ENCODE measurements at regions not wholly inside any gene's neighbourhood (a gene's known extent, or its start where the extent isn't known, plus 50 kb on each side); places are given as distances from the start of the nearest gene placed in this dataset.
A peak's percentile ranks its signal among the peaks of the same experiment; 100 is the strongest.

DNA sequence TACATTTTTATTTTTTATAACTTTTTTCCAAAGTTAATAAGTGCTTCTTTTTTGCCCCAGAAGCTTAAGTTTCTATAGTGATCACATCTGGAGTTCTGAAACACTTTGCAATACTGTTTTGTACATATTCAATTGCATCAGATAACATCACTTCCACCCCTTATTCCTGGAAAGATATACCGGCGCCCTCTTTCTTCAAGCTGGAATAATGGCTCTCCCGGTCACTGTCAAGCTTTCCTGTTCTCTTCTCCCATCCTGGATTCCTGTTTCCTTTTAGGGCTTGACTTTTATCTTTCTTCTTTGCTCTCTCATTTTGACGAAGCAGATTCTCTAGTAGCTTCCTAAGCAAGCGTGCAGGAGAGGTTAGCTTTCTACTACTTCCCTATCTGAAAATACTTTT, 1866.8 kb downstream of the MRPL39 start:
- H3K4me1 Mint-ChIP-seq = no peaks in the 10 kb centered on the region
- no peaks in the 10 kb centered on the region for H3K36me3 Mint-ChIP-seq
- peaks cover 0 to 2% (median 0%) of the 10 kb centered on the region in 5 donors for H3K27me3 Mint-ChIP-seq
- DNase-seq (no peak), ATAC-seq (no peak)
- Histone ChIP-seq H3K36me3 (ENCODE audit: control insufficient read depth in 2 of 3, insufficient read depth in 3 of 3, low read length in 3 of 3) (no peaks in the 10 kb centered on the region), H3K27ac (ENCODE audit: low read depth, low read length) (no peak overlapping the region), H3K9me3 (ENCODE audit: control insufficient read depth in 2 of 3, low read length in 3 of 3) (no peaks in the 10 kb centered on the region), H3K4me3 (ENCODE audit: low read length) (no peak overlapping the region), H3K27me3 (ENCODE audit: control insufficient read depth in 2 of 2, insufficient read depth in 2 of 2, low read length in 2 of 2) (no peaks in the 10 kb centered on the region), H3K4me1 (ENCODE audit: control insufficient read depth in 2 of 2, insufficient read depth in 2 of 2, low read length in 2 of 2) (no peaks in the 10 kb centered on the region)
- H3K27ac Mint-ChIP-seq = peak overlapping the region in 1 of 9 donors; percentile 37
- H3K4me3 Mint-ChIP-seq = no peak overlapping the region
- peaks cover 0 to 6% (median 2%) of the 10 kb centered on the region in 11 donors for H3K9me3 Mint-ChIP-seq
- intact Hi-C loops (cut with micrococcal nuclease) = no loop called here
- CTCF ChIA-PET = no interaction called here
- POLR2A ChIA-PET = no interaction called here

- no peak for ATAC-seq
- Histone ChIP-seq H3K27me3 (ENCODE audit: control insufficient read depth in 2 of 2, insufficient read depth in 2 of 2, low read length in 2 of 2) (no peaks in the 10 kb centered on the region), H3K4me3 (ENCODE audit: low read length) (no peak overlapping the region), H3K36me3 (ENCODE audit: control insufficient read depth in 2 of 3, insufficient read depth in 3 of 3, low read length in 3 of 3) (no peaks in the 10 kb centered on the region), H3K27ac (ENCODE audit: low read depth, low read length) (no peak overlapping the region), H3K9me3 (ENCODE audit: control insufficient read depth in 2 of 3, low read length in 3 of 3) (no peaks in the 10 kb centered on the region), H3K4me1 (ENCODE audit: control insufficient read depth in 2 of 2, insufficient read depth in 2 of 2, low read length in 2 of 2) (no peaks in the 10 kb centered on the region)
- Mint-ChIP-seq H3K9me3 (peaks cover 0 to 3% (median 0%) of the 10 kb centered on the region in 11 donors), H3K4me3 (no peak overlapping the region), H3K4me1 (no peaks in the 10 kb centered on the region), H3K27me3 (no peaks in the 10 kb centered on the region), H3K27ac (no peak overlapping the region), H3K36me3 (no peaks in the 10 kb centered on the region)
- ChIA-PET CTCF (no interaction called here), POLR2A (no interaction called here)
- no peak for DNase-seq
- intact Hi-C loops (cut with micrococcal nuclease) = no loop called here
Measured at GRCh38 chr21:23732776-23733175, 1874.5 kb downstream of the MRPL39 start.

DNA sequence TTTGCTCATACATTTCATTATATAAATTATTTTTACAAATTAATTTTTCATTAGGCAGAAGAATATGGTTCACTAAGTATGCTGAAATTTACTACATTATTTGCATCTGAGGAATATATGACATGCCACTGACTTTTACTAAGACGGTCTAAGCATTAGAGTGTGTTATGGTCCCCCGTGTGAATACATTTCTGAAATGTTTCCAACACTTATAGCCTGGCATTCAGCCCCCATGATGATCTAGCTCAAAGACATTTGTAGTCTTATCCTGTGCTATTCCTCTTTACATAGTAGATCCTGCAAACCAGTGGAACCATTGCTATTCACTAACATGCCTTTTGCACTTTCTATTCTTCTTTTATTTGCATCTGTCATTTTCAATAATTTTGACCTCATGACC, 1878.0 kb downstream of the MRPL39 start:
- POLR2A ChIA-PET = no interaction called here
- H3K27ac ChIP-seq (ENCODE audit: low read depth, low read length) = no peak overlapping the region
- H3K4me3 Mint-ChIP-seq = no peak overlapping the region
- intact Hi-C loops (cut with micrococcal nuclease) = no loop called here
- DNase-seq = no peak
- H3K9me3 ChIP-seq (ENCODE audit: control insufficient read depth in 2 of 3, low read length in 3 of 3) = no peaks in the 10 kb centered on the region
- H3K36me3 Mint-ChIP-seq = no peaks in the 10 kb centered on the region
- CTCF ChIA-PET = no interaction called here
- ATAC-seq = no peak
- no peak overlapping the region for H3K27ac Mint-ChIP-seq
- no peak overlapping the region for H3K4me3 ChIP-seq (ENCODE audit: low read length)
- no peaks in the 10 kb centered on the region for H3K27me3 ChIP-seq (ENCODE audit: control insufficient read depth in 2 of 2, insufficient read depth in 2 of 2, low read length in 2 of 2)
- H3K27me3 Mint-ChIP-seq = no peaks in the 10 kb centered on the region
- no peaks in the 10 kb centered on the region for H3K36me3 ChIP-seq (ENCODE audit: control insufficient read depth in 2 of 3, insufficient read depth in 3 of 3, low read length in 3 of 3)
- H3K9me3 Mint-ChIP-seq = peaks cover 0 to 3% (median 0%) of the 10 kb centered on the region in 11 donors
- no peaks in the 10 kb centered on the region for H3K4me1 Mint-ChIP-seq
- no peaks in the 10 kb centered on the region for H3K4me1 ChIP-seq (ENCODE audit: control insufficient read depth in 2 of 2, insufficient read depth in 2 of 2, low read length in 2 of 2)

- intact Hi-C loops (cut with micrococcal nuclease) = no loop called here
- CTCF ChIA-PET = no interaction called here
- DNase-seq = no peak
Measured at GRCh38 chr21:23725576-23725975, 1881.7 kb downstream of the MRPL39 start.

DNA sequence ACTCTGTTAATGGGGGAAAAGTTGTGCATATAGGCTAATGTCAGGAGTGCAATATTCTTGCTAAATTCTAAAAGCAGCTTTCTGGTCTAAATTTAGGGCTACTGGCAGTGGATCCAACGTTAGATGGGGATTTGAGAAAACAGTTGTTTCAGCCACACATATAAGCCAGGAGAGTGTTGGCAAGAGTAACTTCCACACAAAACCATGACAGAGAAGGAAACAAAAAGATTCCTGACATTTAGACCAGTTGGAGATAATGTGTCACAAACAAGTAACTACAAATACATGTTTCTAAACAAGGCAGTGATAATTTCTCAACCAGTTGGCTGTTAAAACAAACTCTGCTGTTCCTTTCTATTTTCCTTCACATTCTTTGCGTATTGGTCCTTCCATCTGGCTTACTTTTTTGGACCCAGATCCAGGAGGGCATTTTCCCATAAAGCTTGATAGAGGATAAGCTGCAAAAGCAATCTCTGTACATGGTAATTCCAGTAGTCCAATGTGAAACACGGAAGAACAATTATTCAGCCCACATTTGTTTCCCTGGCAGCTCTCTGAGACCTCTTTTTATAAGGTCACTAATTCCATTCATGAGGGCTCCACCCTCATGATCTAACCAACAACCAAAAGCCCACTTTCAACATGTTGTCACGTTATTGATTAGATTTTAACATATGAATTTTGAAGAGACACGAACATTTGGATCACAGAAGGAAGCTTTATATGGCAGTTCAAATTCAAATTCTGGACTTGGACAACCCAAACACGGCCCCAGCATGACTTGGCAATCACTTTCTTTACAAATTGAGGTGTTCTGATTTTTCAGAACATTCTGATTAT, 1888.6 kb downstream of the MRPL39 start:
- CTCF ChIA-PET = no interaction called here
- H3K9me3 Mint-ChIP-seq = peaks cover 0 to 7% (median 0%) of the 10 kb centered on the region in 11 donors
- intact Hi-C loops (cut with micrococcal nuclease) = no loop called here

More at GRCh38 chr21:23725576-23725975, 1881.7 kb downstream of the MRPL39 start:
- no peak overlapping the region for H3K27ac Mint-ChIP-seq
- POLR2A ChIA-PET = no interaction called here
- no peaks in the 10 kb centered on the region for H3K27me3 Mint-ChIP-seq
- no peak overlapping the region for H3K27ac ChIP-seq (ENCODE audit: low read depth, low read length)
- no peaks in the 10 kb centered on the region for H3K4me1 Mint-ChIP-seq
- no peaks in the 10 kb centered on the region for H3K27me3 ChIP-seq (ENCODE audit: control insufficient read depth in 2 of 2, insufficient read depth in 2 of 2, low read length in 2 of 2)
- H3K36me3 Mint-ChIP-seq = no peaks in the 10 kb centered on the region
- H3K4me3 ChIP-seq (ENCODE audit: low read length) = no peak overlapping the region
- no peak overlapping the region for H3K4me3 Mint-ChIP-seq
- H3K4me1 ChIP-seq (ENCODE audit: control insufficient read depth in 2 of 2, insufficient read depth in 2 of 2, low read length in 2 of 2) = no peaks in the 10 kb centered on the region
- no peaks in the 10 kb centered on the region for H3K9me3 ChIP-seq (ENCODE audit: control insufficient read depth in 2 of 3, low read length in 3 of 3)
- H3K36me3 ChIP-seq (ENCODE audit: control insufficient read depth in 2 of 3, insufficient read depth in 3 of 3, low read length in 3 of 3) = no peaks in the 10 kb centered on the region
- ATAC-seq = no peak
- H3K9me3 Mint-ChIP-seq = peaks cover 0 to 7% (median 0%) of the 10 kb centered on the region in 11 donors

DNA sequence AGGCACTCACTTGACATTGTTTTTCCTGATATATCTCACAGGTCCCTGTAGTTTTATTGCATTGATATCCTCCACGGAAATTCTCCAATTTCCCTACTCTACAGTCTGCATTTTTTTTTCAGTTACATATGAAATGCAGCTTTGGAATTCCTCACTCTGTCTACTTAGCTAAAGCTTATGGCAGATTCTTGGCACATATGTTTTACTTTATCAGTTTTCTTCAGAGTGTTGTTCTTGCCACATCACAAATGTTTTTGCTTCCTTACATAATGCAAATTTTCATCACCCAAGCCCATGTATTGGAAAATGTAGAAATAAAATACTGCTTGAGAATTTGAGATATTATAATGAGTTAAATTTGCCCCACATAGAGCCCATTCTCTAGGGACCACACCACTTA, 1895.1 kb downstream of the MRPL39 start:
- H3K4me3 ChIP-seq (ENCODE audit: low read length) = no peak overlapping the region
- no peak for ATAC-seq
- intact Hi-C loops (cut with micrococcal nuclease) = no loop called here

More for the DNA sequence above, 1888.6 kb downstream of the MRPL39 start:
- POLR2A ChIA-PET = no interaction called here
- Histone ChIP-seq H3K36me3 (ENCODE audit: control insufficient read depth in 2 of 3, insufficient read depth in 3 of 3, low read length in 3 of 3) (no peaks in the 10 kb centered on the region), H3K27me3 (ENCODE audit: control insufficient read depth in 2 of 2, insufficient read depth in 2 of 2, low read length in 2 of 2) (no peaks in the 10 kb centered on the region), H3K9me3 (ENCODE audit: control insufficient read depth in 2 of 3, low read length in 3 of 3) (no peaks in the 10 kb centered on the region), H3K4me3 (ENCODE audit: low read length) (no peak overlapping the region), H3K4me1 (ENCODE audit: control insufficient read depth in 2 of 2, insufficient read depth in 2 of 2, low read length in 2 of 2) (no peaks in the 10 kb centered on the region), H3K27ac (ENCODE audit: low read depth, low read length) (no peak overlapping the region)
- H3K36me3 Mint-ChIP-seq = no peaks in the 10 kb centered on the region
- H3K4me1 Mint-ChIP-seq = no peaks in the 10 kb centered on the region
- peaks cover 0 to 5% (median 0%) of the 10 kb centered on the region in 5 donors for H3K27me3 Mint-ChIP-seq
- H3K27ac Mint-ChIP-seq = no peak overlapping the region
- no peak for ATAC-seq
- DNase-seq = no peak
- no peak overlapping the region for H3K4me3 Mint-ChIP-seq

GRCh38 chr21:23706431-23706830, 1900.8 kb downstream of the MRPL39 start:
- no peak overlapping the region for H3K27ac Mint-ChIP-seq
- H3K4me3 Mint-ChIP-seq = no peak overlapping the region
- no peak overlapping the region for H3K4me3 ChIP-seq (ENCODE audit: low read length)
- peaks cover 0 to 6% (median under 1%) of the 10 kb centered on the region in 11 donors for H3K9me3 Mint-ChIP-seq
- no peaks in the 10 kb centered on the region for H3K36me3 ChIP-seq (ENCODE audit: control insufficient read depth in 2 of 3, insufficient read depth in 3 of 3, low read length in 3 of 3)
- H3K4me1 ChIP-seq (ENCODE audit: control insufficient read depth in 2 of 2, insufficient read depth in 2 of 2, low read length in 2 of 2) = no peaks in the 10 kb centered on the region
- H3K9me3 ChIP-seq (ENCODE audit: control insufficient read depth in 2 of 3, low read length in 3 of 3) = no peaks in the 10 kb centered on the region
- ChIA-PET CTCF (no interaction called here), POLR2A (no interaction called here)
- ATAC-seq (no peak), DNase-seq (no peak)
- intact Hi-C loops (cut with micrococcal nuclease) = no loop called here
- H3K36me3 Mint-ChIP-seq = no peaks in the 10 kb centered on the region
- H3K27me3 ChIP-seq (ENCODE audit: control insufficient read depth in 2 of 2, insufficient read depth in 2 of 2, low read length in 2 of 2) = no peaks in the 10 kb centered on the region
- peaks cover 0 to 7% (median 0%) of the 10 kb centered on the region in 5 donors for H3K27me3 Mint-ChIP-seq
- no peaks in the 10 kb centered on the region for H3K4me1 Mint-ChIP-seq
- H3K27ac ChIP-seq (ENCODE audit: low read depth, low read length) = no peak overlapping the region

More for the DNA sequence above, 1895.1 kb downstream of the MRPL39 start:
- H3K4me1 ChIP-seq (ENCODE audit: control insufficient read depth in 2 of 2, insufficient read depth in 2 of 2, low read length in 2 of 2) = no peaks in the 10 kb centered on the region
- no peak overlapping the region for H3K27ac ChIP-seq (ENCODE audit: low read depth, low read length)
- no peak overlapping the region for H3K4me3 Mint-ChIP-seq
- H3K9me3 ChIP-seq (ENCODE audit: control insufficient read depth in 2 of 3, low read length in 3 of 3) = no peaks in the 10 kb centered on the region
- H3K27me3 ChIP-seq (ENCODE audit: control insufficient read depth in 2 of 2, insufficient read depth in 2 of 2, low read length in 2 of 2) = no peaks in the 10 kb centered on the region
- no peaks in the 10 kb centered on the region for H3K4me1 Mint-ChIP-seq
- peaks cover 0 to 3% (median 0%) of the 10 kb centered on the region in 11 donors for H3K9me3 Mint-ChIP-seq
- no peaks in the 10 kb centered on the region for H3K27me3 Mint-ChIP-seq
- POLR2A ChIA-PET = no interaction called here
- no peaks in the 10 kb centered on the region for H3K36me3 ChIP-seq (ENCODE audit: control insufficient read depth in 2 of 3, insufficient read depth in 3 of 3, low read length in 3 of 3)
- no peak for DNase-seq
- CTCF ChIA-PET = no interaction called here
- no peaks in the 10 kb centered on the region for H3K36me3 Mint-ChIP-seq
- H3K27ac Mint-ChIP-seq = no peak overlapping the region
